G401.6 (cell line): ENCODE measurements at regions not wholly inside any gene's neighbourhood (a gene's known extent, or its start where the extent isn't known, plus 50 kb on each side); places are given as distances from the start of the nearest gene placed in this dataset.

ENCODE experiments used
- FAIRE-seq: peaks from 2 replicates; lab custom pipeline; 2012; peaks lifted over from hg19 to GRCh38; lab: Jason Lieb, UNC

DNA sequence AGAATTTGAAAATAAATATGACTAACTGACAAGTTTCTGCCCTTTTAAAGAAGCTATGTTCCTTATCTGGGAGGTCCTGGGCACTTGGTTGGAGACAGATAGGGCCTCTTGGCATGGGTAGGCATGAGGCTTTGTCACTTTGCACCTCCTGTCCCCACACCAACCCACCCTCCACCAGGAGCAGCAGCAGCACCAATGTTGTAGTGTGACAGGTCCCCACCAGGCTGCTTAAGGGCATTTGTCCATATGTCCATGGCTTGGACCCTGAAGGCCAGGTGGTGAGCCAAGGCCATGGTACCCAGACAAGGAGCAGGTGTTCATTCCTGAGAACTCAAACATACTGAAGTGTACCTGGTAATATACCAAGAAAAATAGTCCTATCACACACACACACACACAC, 629.1 kb downstream of the ACTR3B start:
- FAIRE-seq = no peak

DNA sequence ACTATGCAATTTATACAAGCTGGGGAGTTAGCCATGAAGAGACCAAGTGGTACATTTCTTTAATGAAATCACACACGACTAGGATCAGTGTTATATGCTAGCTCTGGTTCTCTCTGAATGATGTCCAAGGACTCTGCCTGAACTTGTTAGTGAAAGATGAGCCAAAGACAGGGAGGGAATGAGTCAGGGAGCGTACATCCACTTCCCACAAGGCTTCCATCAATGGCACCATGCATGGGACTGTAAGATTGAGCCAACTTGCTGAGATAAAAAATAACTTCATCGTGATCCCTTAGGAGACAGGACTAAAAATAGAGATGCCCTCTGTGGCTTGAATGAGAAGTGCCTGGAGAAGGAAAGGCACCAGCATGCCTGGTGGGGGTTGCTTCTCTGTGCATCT, 629.7 kb downstream of the ACTR3B start:
- FAIRE-seq = no peak

DNA sequence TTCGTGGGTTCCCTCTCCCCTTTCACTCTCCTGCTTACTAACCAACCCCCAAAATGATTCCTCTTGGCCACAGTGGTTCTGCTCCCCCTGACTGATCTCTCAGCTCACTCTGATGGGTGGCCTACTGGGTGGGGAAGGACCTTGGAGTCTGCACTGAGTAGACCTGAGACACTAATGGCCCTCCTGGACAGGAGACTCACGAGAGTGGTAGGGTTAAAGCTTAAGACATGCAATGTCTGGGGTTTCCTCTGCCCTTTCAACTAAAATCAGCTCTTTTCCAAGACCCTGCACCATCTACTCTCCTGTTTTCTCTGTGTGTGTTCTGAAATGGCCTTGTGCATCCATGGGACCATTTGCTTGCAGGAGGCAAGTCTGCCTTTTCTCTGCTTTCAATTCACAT, 631.4 kb downstream of the ACTR3B start:
- no peak for FAIRE-seq

DNA sequence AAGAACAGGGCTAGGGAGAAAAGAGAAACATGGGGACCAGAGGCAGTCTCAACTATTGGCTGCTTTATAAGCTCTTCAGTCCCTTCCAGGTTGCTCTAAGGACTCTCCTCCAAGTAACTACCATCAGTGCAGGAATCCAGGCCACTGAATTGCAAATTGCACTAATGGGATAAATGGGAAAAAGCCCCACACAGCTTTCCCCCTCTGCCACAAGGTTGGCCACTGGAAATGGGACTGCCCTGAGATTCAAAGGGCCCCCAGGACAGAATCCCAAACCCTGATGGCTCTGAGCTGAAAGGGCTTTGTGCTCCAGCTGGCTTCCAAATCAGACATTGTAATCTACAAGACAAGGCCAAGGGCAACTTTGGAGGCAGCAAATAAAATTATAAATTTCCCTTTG, 633.2 kb downstream of the ACTR3B start:
- FAIRE-seq = no peak

DNA sequence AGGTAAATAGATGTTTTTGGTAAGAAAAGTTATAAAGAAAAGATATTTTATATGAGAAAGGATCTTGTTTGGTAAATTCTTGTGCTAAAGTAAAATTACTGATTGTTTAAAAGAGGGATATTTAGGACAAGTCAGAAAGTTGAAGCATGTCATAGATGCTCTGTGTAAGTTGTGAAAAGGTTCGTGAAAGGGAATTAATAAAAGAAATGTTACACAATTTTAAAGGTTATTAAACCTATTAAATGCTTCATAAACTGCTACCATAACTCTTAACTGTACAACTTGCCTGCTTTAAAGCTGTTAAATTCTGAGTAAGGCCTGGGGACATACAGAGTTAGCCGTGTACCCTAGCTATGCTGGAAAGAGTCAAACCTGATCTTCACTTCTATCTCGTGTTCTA, 634.1 kb downstream of the ACTR3B start:
- FAIRE-seq = no peak

DNA sequence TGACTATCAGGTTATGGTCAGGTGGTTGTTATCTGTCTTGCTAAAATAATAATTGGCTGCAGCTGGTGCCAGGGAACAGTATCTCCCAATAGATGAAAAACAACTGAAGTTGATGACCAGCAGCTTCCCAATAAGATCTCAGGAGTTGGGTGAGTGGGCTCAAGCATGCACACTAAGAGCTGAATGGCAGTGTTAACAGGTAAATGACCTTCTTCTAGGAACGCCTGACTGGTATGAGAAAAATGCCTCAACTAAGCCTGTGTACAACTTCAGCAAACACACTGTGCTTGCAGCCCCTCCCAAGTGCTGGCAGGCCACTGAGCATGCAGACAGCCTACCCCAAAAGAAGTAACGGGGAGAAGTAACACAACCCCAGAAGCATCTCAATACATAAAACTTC, 636.9 kb downstream of the ACTR3B start:
- no peak for FAIRE-seq

DNA sequence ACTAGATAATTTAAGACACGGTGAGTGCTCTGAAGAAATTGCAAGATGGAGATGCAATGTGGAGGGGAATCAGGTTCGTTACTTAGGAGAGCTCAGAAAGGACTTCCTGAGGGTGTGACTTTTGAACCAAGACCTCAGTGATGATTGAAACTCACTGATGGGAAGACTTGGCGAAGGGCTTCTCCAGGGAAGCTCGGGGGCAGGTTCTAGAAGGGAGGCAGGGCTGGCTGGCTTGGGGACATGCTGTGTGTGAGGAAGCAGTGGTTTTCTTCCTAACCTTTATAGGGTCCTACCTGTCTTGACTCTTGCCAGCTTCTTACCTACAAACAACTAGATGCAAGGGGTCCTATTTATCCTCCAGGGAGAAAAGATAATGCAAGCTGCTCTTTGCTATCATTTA, 637.9 kb downstream of the ACTR3B start:
- FAIRE-seq = no peak

DNA sequence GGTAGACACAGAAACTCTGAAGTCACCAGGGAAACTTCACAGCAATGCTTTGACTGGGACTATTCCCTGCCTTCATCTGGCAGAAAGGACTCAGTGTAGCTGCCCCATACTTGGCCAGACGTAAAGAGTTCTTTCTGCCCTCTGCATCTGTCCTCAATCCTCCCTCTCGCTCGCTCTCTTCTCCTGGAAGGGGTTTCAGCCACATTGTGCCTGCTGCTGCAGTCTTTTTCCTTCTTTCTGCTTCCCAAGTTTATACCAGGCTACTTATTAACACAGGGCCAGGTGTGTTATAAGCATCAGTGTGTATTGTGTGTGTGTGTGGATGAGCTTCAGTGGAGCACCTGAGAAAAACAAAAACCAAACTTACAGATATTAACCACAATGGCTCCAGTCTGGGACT, 638.4 kb downstream of the ACTR3B start:
- FAIRE-seq = no peak

DNA sequence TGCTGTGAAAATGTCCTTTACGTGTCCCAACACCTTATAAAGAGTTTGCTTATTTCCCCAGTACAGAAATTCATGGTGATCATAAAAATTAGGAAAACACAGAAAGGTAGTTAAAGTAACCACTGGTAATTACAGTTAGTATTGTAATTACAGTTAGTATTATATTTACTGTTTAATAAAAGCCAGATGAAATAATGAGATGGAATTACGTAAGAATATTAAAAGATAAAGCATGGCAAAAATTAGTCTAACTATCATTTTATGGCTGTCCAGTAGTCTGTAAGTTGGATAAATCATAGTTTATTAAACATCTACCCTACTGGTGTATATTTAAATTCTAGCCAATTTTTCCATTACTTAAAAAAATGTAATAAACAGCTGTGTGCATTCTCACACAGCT, 638.8 kb downstream of the ACTR3B start:
- FAIRE-seq = no peak

DNA sequence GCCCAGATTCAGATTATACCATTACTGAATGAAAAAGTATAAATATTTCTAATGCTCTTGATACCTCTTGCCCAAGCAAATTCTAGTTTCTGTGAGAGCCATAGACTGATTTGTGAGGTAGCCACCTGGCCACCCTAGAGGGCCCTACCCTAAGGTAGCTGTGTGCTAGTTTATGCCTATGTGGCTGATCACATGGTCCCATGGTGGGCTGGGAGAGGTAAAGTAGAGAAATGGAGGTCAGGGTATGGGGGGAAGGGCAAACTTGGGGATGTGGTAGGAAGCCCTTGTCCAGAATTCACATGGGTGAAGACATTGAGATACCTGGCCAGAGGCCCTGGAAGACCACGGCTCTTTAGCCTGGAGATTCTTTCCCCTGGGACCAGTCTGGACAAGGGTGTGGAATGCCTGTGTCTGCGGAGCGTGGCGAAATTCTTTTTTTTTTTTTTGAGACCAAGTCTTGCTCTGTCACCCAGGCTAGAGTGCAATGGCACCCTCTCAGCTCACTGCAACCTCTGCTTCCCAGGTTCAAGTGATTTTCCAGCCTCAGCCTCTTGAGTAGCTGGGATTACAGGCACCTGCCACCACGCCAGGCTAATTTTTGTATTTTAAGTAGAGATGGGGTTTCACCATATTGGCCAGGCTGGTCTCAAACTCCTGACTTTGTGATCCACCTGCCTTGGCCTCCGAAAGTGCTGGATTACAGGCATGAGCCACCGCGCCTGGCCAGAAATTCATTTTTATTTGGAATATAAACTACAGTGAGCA, 639.4 kb downstream of the ACTR3B start:
- no peak for FAIRE-seq

DNA sequence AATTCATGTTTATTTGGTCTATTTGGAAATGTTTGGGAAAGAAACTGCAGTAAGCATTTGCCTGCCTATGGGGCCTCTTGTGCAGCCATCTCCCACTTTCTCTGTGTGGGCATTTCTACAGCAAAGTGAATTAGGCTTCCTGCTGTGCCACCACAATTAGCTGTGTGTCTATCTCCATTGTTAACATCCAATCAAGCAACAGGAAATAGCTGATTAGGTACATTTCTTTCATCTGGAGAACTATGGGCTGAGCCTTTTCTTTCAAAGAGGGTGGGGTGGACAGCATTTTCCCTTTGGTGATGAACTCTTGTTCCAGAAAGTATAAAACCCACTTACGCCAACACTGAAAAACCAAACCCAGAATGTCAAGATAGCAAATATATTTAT, 640.0 kb downstream of the ACTR3B start:
- FAIRE-seq = no peak

DNA sequence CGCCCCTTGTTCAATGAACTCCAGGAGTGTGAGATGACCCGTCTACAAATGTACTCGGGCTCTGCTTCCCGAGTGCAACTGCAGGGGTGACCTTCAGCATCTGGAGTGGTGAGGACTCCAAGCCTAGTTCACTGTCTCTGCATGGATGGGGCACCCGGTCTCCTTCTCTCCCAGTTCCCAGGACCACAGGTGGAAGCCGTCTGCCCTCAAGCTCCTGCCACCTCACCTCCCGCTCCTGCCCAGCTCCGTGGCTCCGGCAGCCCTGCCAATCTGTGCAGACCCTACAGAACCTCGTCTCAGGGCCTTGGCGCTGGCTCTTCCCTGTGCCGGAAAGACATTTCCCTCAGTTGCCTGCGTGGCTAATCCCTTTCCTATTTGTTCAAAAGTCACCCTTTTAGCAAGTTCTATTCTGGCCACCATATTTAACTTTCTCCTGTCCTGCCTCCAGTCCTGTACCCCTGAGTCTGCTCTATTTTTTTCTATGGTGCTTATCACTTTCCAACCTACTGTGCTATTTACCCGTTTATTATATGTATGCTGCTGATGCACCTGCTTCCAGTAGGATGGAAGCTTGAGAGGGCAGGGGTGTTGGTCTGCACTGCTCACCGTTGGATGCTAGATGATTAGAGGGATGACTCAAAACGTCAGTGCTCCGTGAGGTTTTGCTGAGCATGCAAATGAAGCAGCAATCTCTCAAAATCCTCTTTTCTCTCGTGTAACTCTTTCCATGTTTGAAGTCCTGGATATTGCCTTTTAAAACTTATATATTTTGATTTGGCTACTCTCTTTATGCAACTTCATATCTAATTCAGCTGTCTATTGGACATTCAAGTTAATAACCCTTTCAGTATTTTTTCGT, 641.4 kb downstream of the ACTR3B start:
- FAIRE-seq = no peak

DNA sequence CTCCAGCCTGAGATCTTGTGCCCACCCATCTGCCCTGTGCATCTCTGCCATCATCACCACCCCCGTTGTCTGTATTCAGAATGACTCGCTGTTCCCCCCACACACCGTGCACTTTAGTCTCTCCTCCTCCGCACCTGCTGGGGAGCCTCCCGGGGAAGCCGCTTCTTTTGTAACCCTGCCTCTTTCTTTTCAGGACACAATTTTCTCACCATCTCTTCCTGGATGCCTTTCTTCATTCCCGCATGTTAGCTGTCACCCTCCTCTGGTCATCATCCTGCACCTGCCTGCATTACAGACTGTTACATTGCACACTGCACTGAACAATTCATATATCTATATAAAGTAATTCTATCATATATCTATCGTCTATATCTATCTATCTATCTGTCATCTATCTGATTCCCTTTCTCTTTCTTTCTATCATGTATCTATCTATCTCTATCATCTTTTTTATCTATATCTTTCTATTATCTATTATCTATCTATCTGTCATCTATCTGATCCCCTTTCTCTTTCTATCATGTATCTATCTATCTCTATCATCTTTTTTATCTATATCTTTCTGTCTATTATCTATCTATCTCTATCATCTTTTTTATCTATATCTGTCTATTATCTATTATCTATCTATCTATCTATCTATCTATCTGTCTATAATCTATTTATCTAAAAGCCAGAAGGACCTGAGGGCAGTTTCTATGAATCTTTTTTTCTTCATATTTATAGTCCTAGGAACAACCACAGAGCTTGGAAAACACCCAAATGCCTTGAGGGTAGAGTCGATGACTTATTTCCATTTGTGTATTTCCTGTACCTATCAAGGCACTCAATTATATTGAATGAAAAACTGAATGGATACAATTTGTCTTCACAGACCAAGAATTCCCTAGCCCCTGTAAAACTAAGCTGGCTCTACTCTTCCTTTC, 642.5 kb downstream of the ACTR3B start:
- no peak for FAIRE-seq

DNA sequence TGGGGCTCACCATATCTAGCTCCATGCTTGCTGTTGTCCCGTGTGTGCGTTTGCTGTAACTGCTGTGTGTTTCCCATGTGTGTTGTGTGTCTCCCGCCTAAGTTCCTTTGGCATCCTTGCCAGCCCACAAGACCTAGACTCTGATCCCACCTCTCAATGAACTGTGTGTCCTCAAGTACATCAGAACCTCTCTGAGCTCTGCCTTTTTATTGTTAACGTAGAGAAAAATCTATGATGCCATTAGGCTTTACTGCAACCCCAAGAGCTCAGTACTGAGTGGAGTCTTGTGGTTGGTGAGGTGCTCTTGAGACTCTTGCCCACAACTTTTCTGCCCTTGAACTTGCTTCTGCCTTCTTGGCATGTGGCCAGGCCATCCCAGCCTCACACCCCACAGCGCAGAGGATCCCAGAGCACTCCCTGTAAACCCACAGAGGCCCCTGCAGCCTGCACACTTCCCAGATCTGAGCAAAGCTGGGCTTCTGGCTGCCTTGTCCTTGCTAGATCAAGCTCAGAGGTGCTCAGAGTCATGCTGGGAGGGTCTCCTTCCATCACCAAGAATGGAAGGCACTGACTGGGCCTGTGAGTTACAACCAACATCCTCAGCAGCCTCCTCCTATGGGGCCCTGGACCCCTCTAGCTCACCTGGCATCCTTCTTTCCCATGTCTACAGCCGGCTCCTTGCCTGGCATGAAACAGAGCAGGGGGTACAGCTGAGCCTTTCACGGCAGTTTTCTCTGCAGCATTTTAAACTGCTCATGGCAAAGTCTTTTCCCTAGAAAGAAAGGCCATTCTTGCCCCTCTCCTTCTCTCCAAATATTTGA, 643.4 kb downstream of the ACTR3B start:
- no peak for FAIRE-seq

DNA sequence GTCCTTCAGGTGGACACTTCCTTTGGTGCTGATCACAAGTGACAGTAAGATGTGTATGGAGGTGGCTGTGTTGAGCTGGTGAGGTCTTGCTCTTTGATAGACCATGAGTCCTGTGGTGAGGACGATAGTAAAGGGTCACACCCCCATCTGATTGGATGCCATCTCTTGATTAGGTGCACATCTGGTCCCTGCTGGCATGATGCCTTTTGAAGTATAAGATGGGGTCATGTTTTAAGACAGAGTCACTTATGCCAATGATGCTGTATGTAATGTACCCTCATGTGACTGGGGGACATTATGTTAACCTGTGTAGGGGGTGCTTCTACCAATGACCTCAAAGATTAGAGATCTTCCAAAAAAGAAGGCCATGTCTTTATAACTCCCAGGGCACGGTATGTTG, 644.6 kb downstream of the ACTR3B start:
- FAIRE-seq = no peak

DNA sequence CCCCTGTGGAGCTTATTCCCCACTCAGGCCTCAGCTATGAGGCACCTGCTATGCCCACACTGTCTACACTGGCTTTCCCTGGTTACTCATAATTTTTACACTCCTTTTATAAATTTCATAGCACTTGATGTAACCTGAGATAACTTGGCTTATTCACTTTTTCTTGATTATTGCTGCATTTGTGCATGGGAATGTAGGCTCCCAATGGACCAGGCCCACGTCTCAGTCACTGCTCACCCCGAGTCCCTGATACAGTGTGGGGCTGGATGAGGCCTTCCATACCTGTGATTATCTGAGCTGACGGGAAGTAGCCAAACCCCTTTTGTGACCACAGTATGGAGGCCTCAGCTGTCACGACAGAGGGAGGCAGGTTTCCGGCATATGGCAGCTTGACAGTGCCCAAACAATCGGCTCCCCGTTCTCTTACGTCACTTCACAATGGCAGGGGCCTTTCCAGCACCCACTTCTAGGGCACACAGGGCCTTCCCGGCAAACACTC, 645.3 kb downstream of the ACTR3B start:
- FAIRE-seq = no peak

DNA sequence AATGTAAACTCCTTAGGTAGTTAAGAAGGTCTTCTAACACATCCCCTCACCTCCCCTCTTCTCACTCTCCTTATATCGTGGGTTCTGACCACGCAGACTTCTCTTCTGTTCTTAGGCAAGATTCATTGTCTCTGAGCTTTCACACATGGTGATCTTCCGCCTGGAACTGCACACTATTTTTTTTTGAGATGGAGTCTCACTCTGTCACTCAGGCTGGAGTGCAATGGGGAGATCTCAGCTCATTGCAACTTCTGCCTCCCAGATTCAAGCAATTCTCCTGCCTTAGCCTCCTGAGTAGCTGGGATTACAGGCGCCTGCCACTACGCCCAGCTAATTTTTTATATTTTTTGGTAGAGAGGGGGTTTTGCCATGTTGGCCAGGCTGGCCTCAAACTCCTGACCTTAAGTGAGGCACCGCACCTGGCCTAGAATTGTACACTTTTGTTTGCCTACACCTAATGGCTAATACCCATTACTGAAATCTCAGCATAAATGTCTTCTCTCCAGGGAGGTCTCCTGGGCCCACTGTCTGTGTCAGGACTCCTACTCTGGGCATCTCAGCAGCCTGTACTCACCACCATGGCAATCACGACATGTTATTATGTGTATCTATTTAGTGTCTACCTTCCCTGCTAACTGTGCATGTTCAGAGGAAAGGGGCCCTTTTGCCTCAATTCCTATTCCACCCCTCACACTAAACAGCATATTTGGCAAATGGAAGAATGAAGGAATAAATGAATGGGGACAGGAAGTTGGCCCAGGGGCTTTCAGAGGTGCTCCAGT, 646.3 kb upstream of the DPP6 start:
- FAIRE-seq = no peak

DNA sequence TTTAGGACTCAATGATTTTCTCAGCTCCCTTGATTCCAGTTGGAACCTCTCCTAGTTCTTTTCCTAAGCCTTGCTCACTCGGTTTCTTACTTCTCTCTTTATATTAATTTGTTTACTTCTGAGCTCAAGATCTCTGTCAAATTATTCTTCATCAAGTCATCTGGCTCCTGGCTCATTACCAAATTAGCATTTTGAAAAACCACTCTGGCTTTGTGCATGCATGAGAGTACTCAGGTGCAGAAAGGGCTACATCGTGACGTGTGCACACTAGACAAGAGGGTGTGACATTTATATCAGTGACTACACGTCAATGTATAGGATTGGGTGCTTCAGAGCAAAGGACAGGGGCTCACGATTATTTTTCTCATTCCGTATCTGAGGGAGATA, 645.7 kb upstream of the DPP6 start:
- no peak for FAIRE-seq

DNA sequence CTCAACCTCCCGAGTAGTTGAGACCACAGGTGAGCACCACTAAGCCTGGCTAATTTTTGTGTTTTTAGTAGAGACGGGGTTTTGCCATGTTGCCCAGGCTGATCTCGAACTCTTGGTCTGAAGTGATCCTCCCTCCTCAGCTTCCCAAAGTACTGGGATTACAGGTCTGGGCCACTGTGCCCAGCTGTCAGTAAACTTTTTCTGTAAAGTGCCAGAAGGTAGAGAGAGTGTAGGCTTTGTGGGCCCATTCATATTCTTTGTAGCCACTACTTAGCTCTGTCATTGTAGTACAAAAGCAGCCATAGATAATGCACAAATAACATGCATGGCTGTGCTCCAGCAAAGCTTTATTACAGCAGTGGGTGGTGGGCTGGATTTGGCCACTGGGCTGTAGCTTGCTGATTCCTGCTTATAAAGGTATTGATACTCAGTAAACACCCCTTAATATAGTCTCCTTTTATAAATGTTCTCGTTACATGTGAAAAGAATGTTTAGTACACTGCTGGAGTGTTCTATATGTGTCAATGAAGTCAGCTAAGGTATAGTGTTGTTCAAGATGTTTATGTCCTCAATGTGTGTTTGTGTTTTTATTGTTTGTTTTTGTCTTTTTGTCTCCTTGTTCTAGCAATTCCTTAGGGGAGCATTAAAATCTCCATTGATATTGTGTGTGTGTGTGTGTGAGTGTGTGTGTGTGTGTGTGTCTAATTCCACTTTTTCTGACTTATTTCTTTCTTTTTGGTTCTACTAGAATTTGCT, 644.7 kb upstream of the DPP6 start:
- no peak for FAIRE-seq
